MM.1S (cell line): ENCODE measurements at regions not wholly inside any gene's neighbourhood (a gene's known extent, or its start where the extent isn't known, plus 50 kb on each side); places are given as distances from the start of the nearest gene placed in this dataset.

Experiments used
- EZH2 ChIP-seq: fragments of 300-600 bp; sonication (generic); optimal IDR thresholded peaks from 2 replicates; pipeline ENCODE3; 2017; ENCODE audit warnings: low read depth, mild to moderate bottlenecking, antibody characterized with exemption, low read length, mixed read lengths
- EZH2phosphoT487 ChIP-seq: fragments of 300-600 bp; sonication (generic); IDR thresholded peaks from 2 replicates; pipeline ENCODE4 v1.6.1; 2018; ENCODE audit warnings: antibody characterized with exemption, low read length
- TF ChIP-seq, protein P1 (sequence below): fragments of 300-600 bp; sonication (generic); IDR thresholded peaks from 2 replicates; pipeline ENCODE4 v1.5.1; 2016; ENCODE audit warnings: antibody characterized with exemption, low read length, mixed read lengths

DNA sequence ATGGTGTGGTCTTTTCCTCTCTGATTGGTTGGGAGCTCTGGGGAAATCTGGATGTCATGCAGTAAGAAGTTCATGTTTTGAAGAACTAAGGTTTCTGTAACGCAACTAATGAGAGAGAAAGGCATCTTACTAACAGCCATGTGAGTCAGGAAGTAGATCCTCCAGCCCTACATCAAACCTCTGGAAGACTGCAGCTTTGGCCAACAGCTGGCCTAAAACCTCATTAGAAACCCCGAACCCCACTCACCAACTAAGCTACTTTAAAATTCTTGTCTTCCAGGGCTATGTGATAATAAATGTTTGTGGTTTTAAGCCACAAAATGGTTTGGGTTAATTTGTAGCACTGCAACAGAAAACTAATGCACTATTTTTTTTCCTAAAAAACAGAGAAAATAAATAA, 549.0 kb upstream of the GRID2 start:
- no peak for TF ChIP-seq EZH2
- TF ChIP-seq, protein P1, sequence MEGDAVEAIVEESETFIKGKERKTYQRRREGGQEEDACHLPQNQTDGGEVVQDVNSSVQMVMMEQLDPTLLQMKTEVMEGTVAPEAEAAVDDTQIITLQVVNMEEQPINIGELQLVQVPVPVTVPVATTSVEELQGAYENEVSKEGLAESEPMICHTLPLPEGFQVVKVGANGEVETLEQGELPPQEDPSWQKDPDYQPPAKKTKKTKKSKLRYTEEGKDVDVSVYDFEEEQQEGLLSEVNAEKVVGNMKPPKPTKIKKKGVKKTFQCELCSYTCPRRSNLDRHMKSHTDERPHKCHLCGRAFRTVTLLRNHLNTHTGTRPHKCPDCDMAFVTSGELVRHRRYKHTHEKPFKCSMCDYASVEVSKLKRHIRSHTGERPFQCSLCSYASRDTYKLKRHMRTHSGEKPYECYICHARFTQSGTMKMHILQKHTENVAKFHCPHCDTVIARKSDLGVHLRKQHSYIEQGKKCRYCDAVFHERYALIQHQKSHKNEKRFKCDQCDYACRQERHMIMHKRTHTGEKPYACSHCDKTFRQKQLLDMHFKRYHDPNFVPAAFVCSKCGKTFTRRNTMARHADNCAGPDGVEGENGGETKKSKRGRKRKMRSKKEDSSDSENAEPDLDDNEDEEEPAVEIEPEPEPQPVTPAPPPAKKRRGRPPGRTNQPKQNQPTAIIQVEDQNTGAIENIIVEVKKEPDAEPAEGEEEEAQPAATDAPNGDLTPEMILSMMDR = no peak
- no peak for TF ChIP-seq EZH2phosphoT487
